SH-SY5Y (cell line): ENCODE measurements at regions not wholly inside any gene's neighbourhood (a gene's known extent, or its start where the extent isn't known, plus 50 kb on each side); places are given as distances from the start of the nearest gene placed in this dataset.

Source experiments
- GATA2 ChIP-seq: IDR thresholded peaks from 2 replicates; pipeline ENCODE4 v1.6.1; 2011; ENCODE audit warnings: mild to moderate bottlenecking, low read depth, low read length
- GATA3 ChIP-seq: IDR thresholded peaks from 2 replicates; pipeline ENCODE4 v1.6.1; 2011; ENCODE audit warnings: low read depth, mild to moderate bottlenecking, low read length, moderate library complexity

DNA sequence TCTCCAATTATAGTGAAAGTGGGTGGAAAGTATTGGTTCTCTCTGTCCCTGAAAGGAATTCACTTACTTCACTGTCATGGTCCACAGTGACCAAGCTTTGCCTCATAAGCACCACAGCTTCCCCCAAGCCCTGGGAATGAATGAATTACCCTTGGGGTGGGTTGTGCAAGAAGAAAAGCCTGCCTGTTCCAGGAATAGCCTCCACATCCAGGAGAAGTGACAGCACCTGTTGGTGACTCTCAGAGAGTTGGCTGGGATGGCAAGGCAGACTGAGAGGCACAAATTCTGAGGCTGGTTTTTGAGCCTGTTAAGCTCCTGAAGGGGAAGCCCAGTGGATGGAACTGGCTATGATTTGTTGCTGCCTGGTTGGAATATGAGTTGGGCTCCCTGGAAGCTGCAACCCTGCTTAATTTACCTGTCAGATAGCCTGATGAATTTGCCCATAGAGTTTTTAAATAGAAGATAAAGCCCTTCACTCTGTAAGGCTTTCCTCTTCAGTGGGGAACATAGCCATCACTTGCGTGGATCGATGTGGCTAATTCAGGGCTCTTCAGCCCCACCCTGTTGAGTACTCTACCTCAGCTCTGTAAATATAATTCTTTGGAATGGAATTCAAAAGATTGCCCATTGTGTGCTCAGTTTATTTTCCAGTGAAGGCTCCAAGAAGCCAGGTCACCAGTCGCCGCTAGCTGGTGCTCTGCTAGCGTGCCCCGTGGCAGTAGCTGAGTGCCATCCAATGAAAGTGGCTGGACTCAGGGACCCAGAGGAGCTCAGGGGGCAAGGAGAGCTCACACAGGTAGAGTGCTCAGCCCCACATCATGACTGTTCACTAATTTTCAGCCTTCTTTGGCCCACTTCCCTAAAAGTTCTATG is 479.3 kb downstream of the IRS1 start:
- TF ChIP-seq GATA2 (no peak), GATA3 (no peak)
